HL-60 (cell line): ENCODE measurements at regions not wholly inside any gene's neighbourhood (a gene's known extent, or its start where the extent isn't known, plus 50 kb on each side); places are given as distances from the start of the nearest gene placed in this dataset.

Experiments
- POLR2AphosphoS5 ChIP-seq: IDR thresholded peaks from 2 replicates; pipeline ENCODE4 v1.6.1; 2012; ENCODE audit warnings: low read depth
- SPI1 ChIP-seq: IDR thresholded peaks from 2 replicates; pipeline ENCODE4 v1.6.1; 2012; ENCODE audit warnings: low read depth, mild to moderate bottlenecking, borderline replicate concordance
- TF ChIP-seq, protein P1 (sequence below): IDR thresholded peaks from one replicate; pipeline ENCODE4 v1.5.1; 2011; ENCODE audit warnings: low read length, control low read depth, inconsistent platforms; ENCODE audit not compliant: insufficient read depth
- TF ChIP-seq, protein P2 (sequence below): IDR thresholded peaks from 2 replicates; pipeline ENCODE4 v1.6.1; 2012; ENCODE audit warnings: low read depth; ENCODE audit not compliant: insufficient replicate concordance

DNA sequence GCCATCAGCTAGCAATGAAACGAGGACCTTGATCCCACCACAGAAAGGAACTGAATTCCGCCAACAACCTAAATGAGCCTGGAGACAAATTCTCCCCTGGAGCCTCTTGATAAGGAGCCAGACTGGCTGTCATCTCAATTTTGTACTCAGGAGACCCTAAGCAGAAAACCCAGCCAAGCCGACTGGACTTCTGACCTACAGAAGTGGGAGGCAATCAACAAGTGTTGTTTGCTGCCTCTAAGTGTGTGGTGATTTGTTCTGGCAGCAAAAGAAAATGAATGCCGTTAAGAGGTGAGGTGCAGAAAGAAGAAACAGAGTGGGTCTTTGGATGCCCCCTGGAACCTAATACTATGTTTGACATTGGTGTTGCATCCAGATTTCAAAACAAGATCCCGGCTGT, 72.7 kb upstream of the SPATA31E1 start:
- TF ChIP-seq, protein P1, sequence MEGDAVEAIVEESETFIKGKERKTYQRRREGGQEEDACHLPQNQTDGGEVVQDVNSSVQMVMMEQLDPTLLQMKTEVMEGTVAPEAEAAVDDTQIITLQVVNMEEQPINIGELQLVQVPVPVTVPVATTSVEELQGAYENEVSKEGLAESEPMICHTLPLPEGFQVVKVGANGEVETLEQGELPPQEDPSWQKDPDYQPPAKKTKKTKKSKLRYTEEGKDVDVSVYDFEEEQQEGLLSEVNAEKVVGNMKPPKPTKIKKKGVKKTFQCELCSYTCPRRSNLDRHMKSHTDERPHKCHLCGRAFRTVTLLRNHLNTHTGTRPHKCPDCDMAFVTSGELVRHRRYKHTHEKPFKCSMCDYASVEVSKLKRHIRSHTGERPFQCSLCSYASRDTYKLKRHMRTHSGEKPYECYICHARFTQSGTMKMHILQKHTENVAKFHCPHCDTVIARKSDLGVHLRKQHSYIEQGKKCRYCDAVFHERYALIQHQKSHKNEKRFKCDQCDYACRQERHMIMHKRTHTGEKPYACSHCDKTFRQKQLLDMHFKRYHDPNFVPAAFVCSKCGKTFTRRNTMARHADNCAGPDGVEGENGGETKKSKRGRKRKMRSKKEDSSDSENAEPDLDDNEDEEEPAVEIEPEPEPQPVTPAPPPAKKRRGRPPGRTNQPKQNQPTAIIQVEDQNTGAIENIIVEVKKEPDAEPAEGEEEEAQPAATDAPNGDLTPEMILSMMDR: no peak
- no peak for TF ChIP-seq POLR2AphosphoS5
- TF ChIP-seq SPI1: no peak
- TF ChIP-seq, protein P2, sequence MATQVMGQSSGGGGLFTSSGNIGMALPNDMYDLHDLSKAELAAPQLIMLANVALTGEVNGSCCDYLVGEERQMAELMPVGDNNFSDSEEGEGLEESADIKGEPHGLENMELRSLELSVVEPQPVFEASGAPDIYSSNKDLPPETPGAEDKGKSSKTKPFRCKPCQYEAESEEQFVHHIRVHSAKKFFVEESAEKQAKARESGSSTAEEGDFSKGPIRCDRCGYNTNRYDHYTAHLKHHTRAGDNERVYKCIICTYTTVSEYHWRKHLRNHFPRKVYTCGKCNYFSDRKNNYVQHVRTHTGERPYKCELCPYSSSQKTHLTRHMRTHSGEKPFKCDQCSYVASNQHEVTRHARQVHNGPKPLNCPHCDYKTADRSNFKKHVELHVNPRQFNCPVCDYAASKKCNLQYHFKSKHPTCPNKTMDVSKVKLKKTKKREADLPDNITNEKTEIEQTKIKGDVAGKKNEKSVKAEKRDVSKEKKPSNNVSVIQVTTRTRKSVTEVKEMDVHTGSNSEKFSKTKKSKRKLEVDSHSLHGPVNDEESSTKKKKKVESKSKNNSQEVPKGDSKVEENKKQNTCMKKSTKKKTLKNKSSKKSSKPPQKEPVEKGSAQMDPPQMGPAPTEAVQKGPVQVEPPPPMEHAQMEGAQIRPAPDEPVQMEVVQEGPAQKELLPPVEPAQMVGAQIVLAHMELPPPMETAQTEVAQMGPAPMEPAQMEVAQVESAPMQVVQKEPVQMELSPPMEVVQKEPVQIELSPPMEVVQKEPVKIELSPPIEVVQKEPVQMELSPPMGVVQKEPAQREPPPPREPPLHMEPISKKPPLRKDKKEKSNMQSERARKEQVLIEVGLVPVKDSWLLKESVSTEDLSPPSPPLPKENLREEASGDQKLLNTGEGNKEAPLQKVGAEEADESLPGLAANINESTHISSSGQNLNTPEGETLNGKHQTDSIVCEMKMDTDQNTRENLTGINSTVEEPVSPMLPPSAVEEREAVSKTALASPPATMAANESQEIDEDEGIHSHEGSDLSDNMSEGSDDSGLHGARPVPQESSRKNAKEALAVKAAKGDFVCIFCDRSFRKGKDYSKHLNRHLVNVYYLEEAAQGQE: no peak
